NCI-H524 (cell line): ENCODE measurements at regions not wholly inside any gene's neighbourhood (a gene's known extent, or its start where the extent isn't known, plus 50 kb on each side); places are given as distances from the start of the nearest gene placed in this dataset.
"Not testable (repeated sequence)": the region's sequence is repeated elsewhere in the genome, so short reads cannot be mapped to it uniquely, and the experiment has no call there.

ENCODE experiments used
- DNase-seq, 2 experiments: peaks; one replicate each; lab custom pipeline; 2025; lab: John Stamatoyannopoulos, UW

DNA sequence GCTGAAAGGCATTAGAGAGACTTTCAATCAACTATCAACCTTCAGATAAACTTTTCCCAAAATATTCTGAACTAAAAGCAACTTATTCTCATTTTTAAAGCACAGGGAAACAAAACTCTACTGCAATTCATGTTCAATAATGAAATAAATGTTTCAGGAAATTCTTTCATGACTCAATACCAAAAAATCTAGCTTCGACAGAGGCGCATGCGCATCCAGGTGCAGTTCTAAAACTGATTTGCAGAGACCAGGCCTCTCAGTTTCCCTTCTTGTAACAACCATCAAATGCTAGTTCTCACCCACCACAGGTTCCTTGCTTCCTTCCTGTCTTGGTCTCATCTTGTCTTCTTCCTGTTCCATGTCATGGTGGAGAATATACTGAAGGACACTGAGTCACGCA, 55.3 kb upstream of the NRBF2 start:
- DNase-seq = no peak

DNA sequence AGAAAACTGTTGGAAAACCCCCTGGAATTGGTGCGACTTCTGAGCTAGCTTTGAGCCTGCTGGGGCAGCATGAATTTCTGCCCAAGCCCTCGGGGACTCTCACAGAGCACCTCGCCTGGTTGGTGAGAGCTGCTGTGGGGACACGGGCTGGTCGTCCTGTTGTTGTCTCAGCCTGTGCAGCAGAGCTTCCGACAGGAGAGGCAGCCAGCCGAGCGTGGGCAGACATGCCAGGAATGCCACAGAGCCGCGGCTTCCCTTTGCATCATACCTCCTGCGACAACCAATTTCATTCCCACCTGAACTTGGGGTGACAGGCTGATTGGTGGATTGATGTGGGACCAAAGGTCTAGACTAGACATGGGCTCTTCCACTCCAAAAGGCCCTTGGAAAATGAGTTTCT, 60.2 kb upstream of the NRBF2 start:
- no peak for DNase-seq

DNA sequence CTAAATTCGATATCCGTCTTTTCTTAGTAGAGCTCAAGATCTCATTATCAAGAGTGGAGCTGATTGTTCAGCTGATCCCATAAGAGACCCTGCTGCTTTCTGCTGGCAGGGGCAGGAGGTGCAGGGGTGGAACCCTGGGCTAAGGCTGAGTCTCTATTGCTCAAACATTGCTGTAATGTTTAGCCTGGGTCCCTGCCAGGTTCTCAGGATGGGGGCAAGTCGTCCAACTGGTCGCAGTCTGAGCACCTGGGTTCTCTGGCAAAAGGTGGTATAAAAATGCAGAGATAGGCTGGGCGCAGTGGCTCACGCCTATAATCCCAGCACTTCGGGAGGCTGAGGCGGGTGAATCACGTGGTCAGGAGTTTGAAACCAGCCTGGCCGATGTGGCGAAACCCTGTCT, 62.0 kb upstream of the NRBF2 start:
- peak in 1 of 2 experiments; percentile 49 for DNase-seq

DNA sequence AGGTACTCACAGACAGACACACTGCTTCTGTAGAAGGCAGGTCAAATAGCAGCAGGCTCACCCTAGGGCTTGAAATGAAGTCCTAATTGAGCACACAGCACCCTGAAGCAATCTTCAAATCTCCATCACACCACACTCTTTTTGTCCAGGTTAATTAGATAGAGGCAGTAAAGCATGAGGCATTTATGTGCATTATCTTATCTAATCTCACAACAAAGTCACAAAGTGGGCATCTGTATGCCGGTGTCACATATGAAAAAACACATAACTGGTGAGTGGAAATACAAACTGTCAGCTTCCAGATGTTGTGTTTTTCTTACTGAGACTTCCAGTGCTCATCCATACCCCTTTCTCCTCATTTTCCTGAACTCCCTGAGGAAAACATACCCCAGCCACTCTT, 63.8 kb upstream of the NRBF2 start:
- no peak for DNase-seq

DNA sequence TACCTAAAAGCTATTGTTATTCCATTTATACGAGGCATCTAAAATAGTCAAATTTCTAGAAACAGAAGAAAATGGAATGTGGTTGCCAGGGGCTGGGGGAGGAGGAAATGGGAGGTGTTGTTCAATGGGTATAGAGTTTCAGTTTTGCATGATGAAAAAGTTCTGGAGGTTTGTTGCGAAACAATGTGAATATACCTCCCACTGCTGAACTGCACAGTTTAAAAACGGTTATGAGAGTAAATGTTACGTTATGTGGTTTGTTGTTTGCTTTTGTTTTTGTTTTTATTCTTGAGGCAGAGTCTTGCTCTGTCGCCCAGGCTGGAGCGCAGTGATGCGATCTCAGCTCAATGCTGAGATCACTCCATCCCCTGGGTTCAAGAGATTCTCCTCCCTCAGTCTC, 64.9 kb upstream of the NRBF2 start:
- DNase-seq = no peak

DNA sequence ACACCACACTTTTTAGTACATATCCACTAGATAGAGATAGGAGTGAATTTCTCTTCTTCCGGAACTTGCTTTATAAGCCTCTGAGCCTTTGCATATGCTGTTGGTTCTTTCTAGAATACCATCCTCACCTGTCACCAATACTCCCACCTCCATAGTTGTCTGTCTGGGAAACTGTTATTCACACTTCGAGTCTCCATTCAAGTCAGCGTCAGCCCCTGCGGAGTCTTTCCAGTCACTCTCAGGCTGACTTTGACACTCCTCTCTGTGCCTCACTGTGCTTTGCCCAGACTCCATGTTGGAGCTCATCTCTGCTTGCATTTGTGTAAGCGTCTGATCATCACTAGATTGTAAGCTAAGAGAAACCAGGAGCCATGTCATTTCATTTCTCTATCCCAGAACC, 66.5 kb upstream of the NRBF2 start:
- no peak for DNase-seq

DNA sequence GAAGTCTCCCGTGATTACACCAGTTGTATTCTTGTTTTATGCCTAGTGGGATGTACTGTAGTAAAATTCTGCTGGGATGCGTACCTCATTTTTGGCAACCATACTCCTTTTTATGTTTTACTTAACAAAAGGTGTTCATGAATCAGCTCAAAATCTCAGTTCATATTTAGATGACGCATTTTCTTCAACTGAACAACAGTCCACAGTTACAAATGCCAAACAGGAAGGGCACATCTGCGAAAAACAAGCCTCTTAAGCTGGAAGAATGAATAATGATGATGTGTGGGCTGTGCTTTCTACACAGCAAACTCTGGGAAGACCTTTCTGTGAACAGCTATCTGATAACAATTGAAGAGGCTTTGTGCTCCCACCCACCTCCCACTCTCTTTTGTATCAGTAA, 68.4 kb upstream of the NRBF2 start:
- no peak for DNase-seq

DNA sequence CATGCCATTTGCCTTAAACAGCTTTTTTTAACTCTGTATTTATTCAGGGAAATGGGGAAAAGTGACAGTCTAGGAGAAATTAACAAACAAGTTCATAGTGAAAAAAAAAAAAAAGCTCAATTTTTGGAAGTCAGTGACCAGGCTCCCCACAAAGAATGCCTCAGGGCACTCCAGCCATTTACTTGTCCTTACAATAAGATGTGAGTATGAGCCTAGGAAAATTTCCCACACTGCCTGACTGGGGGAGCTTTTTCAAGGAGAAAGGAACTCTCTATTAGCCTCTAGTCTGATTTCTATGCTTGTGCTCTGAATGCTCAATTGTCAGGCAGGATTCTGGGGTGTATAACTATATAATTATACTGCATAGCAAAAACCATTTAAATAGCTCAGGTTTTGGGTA, 74.9 kb upstream of the NRBF2 start:
- DNase-seq = no peak

DNA sequence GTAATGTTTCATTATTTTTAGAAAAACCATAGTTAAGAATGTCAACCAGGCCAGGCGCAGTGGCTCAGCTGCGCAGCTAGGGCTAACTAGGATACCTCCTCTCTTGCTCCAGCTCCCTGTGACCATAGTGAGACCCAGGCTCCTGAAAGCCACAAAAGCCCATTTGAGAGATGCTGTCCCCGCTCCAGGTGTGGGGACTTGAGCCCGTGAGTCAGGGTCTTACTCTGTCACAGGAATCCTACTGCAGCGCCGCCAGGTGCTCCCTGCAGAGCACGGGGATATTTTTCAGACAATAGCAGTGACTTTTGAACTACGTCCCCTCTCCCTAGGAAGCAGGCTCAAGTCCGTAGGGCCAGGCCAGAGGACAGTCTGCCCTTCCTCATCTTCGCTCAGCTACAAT, 75.6 kb upstream of the NRBF2 start:
- DNase-seq = no peak

DNA sequence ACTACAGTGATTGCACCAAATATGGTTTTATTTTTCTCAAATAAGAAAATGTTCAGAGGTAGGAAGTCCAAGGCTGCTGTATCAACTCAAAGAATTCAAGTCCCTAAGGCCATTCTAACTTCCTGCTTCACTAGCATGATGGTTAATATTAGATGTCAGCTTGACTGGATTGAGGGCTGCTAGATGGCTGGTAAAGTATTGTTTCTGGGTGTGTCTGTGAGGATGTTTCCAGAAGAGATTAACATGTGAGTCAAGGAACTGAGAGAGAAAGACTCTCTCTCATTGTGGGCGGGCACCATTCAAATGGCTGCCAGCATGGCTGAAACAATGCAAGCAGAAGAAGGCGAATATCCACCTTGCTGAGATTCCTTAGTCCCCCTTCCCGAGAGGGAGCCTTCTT, 77.4 kb upstream of the NRBF2 start:
- DNase-seq = no peak

DNA sequence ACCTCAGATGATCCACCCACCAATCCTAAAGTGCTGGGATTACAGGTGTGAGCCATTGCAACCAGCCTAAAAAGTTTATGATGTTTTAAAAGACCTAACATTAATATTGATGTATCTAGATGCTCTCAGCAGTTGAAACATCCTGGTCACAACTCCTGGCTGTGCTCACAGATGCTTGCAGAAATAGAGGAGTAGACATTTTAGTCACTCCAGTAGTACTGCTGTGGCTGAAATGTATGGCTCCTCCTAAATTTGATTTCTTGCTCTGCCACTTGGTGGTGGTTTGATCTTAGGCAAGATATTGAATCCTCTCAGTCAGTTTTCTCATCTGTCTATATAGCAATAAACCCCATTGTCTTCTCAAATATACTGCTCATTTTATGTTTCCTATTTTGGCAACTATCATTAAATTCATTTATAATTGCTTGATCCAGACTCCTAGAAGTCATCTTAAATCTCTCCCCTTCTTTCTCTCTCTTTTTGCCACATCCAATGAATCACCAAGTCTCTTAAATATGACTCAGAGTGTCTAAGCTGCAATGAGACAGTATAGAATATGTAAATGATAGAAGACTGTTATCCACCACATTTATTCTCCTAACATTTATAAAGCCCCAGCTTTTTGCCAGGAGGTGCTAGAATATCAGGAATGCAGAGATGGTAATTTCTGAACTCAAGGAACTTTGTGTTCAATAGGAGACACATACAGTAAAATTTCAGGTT, 78.1 kb upstream of the NRBF2 start:
- DNase-seq = no peak

DNA sequence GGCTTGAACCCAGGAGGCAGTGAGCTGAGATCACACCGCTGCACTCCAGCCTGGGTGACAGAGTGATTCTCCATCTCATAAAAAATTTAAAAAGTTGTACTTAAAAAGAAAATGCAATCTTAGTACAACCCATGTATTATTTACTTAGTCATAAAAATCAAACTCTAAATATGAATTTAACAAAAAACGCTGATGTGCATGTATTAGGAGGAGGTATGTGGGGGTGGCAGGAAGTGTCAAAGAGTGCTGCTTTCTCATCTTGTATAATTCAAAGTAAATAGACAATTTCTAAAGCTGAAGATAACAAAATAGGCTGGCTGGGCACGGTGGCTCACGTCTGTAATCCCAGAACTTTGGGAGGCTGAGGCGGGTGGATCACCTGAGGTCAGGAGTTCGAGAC, 81.0 kb upstream of the NRBF2 start:
- DNase-seq = no peak

DNA sequence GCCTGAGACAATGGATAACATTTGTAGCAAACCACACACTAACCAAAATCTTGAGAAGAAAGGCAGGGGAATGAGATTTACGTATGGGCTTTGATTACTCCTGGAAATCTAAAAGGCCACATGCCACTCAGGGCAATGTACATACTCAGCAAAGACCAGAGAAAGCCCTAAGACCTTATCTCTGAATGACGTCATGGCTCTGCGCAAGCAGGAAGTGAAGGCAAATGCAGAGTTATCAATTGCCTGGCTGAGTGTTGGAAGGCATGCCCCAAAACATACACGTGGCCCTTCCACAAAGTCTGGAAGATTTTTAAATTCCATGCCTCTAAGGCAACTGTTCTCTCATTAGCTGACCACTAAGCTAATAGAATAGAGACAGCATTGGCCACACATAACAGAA, 90.9 kb upstream of the NRBF2 start:
- DNase-seq = no peak

DNA sequence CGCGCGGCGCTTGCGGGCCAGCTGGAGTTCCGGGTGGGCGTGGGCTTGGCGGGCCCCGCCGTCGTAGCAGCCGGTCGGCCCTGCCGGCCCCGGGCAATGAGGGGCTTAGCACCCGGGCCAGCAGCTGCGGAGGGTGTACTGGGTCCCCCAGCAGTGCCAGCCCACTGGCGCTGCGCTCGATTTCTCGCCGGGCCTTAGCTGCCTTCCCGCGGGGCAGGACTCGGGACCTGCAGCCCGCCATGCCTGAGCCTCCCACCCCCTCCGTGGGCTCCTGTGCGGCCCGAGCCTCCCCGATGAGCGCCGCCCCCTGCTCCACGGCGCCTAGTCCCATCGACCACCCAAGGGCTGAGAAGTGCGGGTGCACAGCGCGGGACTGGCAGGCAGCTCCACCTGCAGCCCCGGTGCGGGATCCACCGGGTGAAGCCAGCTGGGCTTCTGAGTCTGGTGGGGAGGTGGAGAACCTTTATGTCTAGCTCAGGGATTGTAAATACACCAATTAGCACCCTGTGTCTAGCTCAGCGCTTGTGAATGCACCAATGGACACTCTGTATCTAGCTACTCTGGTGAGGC, 99.4 kb upstream of the NRBF2 start:
- DNase-seq = not testable (repeated sequence)

DNA sequence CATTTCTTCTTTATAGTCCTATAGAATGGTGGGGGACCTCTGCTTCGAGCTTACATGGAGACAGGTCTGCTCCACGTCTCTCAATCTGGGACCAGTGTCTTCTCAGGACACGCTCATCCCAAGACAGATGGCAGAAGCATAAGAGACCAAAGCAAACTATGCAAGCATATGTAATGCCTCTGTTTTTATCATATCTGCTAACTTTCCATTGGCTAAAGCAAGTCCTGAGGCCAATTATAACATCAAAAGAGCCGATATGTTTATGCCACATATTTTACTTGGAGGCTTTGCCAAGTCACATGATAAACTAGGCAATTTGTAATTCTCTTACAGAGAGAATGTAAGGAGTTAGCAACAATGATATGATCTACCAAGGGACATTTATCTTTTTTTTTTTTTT, 102.6 kb upstream of the NRBF2 start:
- DNase-seq = no peak

DNA sequence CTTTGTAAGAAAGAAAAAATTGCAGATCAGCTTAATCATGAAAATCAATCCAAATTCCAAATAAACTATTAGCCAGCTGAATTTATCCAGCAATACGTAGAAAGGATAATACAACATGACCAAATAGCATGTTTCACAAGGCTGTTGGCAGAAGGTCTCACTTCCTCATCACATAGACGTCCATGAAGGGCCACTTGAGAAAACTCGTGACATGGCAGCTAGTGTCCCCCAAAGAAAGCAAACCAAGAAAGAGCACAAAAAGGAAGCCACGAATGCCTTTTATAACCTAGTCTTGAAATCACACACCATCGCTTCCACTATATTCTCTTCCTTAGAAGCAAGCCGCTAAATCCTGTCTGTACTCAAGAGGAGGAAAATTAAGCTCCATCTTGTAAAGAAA, 105.6 kb upstream of the NRBF2 start:
- no peak for DNase-seq

DNA sequence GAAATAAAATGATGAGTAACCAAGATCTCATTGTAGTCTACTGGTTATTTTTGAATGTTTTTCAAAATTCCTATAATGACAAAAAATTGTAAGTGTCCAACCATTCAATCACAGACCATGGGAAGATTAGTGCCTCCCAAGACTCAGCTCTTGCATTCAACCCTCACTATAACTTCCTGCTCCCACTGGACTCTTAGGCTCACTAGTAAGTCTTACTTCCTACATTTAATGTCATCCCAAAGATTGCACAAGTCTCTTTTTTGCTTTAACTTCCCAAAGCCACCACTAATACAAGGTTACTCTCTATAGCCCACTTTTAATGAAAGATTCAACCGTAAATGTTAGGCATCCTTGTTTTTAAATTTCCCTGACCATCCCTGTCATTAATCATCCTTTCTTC, 111.9 kb upstream of the NRBF2 start:
- no peak for DNase-seq

DNA sequence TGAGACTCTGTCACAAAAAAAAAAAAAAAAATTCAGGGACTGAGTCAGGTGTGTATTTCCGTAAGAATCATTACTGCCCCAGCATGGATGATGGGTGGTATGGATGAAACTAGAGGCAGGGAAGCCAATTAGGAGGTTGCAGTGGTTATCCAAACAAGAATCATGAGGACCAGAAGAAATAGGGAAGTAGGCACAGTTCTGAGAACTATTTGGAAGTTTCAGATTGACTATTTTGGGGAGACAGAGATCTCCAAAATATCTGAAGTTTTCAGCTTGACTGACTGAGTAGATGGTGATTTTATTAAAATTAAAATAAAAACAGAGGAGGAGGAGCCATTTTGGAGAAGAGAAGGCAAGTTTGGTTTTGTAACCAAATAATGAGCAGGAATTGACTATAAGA, 119.4 kb upstream of the NRBF2 start:
- no peak for DNase-seq

DNA sequence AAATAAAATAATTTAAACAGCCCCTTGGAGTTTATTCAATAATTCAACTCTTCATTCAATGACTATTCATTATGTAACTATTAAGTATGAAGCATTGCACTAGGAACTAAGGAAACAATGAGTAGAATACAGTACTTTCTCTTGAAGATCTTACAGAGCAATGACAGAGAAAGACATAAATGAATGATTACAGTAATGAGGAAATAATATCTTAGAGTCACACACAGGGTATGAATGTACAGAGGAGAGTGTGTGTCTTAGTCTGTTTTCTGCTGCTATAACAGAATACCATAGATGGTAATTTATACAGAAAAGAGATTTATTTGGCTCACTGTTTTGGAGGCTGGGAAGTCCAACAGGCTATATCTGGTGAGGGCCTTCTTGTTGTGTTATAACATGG, 120.5 kb upstream of the NRBF2 start:
- DNase-seq = no peak

DNA sequence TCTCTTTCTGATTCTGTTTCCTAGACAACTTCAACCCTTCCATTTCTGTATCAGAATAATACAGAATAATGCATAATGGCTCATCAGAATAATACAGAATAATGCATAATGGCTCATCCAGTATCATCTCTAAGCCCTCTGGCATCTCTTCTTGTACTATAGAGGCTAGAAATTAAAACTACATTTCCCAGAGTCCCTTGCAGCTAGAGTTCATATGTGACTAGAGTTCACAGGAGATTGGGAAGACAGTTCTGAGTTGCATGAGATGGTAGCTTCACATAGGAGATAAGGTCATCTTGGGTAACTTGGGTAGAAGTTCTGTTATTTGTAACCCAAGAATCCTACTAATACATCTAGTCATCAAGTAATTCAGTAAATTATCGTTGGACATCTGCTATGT, 122.9 kb upstream of the NRBF2 start:
- no peak for DNase-seq

DNA sequence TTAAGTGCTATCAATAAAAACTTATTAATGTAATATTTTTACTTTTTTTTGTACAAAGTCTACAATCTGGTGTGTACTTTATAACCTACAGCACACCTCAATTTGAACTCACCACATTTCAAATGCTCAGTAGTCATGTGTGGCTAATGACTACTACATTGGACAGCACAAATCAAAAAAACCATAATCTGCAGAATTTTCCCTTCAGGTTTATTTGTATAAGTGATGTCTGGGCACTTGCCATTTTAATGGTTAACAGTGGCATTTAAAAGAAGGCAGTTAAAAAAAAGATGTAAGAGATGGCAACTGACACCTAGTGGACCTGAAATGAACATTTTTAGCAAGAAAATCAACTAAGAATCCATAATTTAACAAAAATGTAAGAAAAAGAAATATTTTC, 124.6 kb upstream of the NRBF2 start:
- DNase-seq = no peak

DNA sequence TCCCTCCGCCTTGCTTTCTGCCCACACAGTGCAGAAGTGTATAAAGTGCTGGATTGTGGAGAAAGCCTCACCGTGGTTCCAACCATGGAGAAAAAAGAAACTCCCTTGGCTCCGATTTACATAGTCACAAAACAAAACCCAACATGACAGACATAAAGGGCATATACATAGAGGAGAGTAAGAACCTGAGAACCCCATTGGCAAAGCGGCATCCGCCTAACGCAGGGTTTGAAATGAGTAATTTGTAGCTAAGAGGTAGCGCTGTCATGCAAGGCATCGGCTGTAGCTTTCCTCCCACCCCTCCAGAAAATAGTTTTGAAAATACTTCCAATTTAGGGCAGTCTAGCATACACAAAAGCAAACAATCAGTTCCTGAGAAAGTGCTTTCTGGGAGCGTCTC, 126.0 kb upstream of the NRBF2 start:
- DNase-seq = no peak

DNA sequence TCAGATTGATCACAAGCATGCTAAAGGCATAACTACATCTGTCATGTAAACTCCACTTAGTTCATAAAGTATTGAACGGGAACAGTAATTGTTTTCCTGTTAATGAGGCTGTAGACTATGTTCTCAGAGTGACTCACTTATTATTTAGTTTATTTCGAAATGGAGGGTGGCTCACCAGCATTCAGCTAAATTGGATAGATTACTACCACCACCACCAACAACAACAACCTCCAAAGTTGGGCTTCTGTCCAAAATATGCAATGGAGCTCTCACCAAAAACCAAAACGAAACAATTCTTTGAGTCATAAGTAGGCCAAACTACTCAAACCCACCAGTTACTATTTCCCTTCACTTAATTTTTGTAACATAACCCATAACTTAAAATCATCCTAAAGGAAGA, 127.9 kb upstream of the NRBF2 start:
- DNase-seq = no peak

DNA sequence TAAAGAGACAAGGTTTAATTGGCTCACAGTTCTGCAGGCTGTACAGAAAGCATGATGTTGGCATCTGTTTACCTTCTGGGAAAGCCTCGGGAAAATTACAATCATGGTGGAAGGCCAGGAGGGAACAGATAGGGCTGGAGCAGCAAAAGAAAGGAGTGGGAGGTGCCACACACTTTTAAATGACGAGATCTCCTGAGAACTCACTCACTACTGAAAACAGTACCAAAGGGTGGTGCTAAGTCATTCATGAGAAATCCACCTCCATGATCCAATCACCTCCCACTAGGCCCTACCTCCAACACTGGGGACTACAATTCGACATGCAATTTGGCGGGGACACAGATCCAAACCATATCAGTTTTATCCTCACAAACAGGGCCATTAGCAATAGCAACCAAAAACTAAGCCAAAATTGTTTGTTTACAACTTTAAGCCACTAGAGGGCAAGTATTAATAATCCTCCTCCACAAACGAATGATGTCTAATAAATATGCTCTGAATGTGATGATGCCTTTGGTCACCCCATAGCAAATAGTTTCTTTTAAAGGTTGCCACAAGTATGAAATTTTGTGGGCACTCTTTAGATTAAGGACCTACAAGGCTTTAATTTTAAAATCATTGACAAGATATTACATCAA, 129.2 kb upstream of the NRBF2 start:
- DNase-seq = no peak
